Nephron (organoid): ENCODE measurements at regions not wholly inside any gene's neighbourhood (a gene's known extent, or its start where the extent isn't known, plus 50 kb on each side); places are given as distances from the start of the nearest gene placed in this dataset.

Experiments used
- H3K27ac Mint-ChIP-seq, 3 experiments: 2 replicates each; pipeline ENCODE4 v1.8.0; 2020; ENCODE audit warnings: mixed read lengths in 3 of 3, mild to moderate bottlenecking in 2 of 3, moderate library complexity in 1 of 3
- H3K27me3 Mint-ChIP-seq: 2 replicates; pipeline ENCODE4 v1.8.0; 2021; ENCODE audit warnings: low read depth, mild to moderate bottlenecking, moderate library complexity, mixed read lengths
- H3K36me3 Mint-ChIP-seq: 2 replicates; pipeline ENCODE4 v1.8.0; 2020; ENCODE audit warnings: low read depth, mixed read lengths
- H3K4me1 Mint-ChIP-seq: 2 replicates; pipeline ENCODE4 v1.8.0; 2020; ENCODE audit warnings: mixed read lengths
- H3K4me3 Mint-ChIP-seq, 3 experiments: 2 replicates each; pipeline ENCODE4 v1.8.0; 2020; ENCODE audit warnings: mild to moderate bottlenecking in 3 of 3, mixed read lengths in 3 of 3, moderate library complexity in 2 of 3
- H3K9me3 Mint-ChIP-seq: 2 replicates; pipeline ENCODE4 v1.8.0; 2020; ENCODE audit warnings: mixed read lengths
- TF ChIP-seq, protein P1 (sequence below), 3 experiments: fragments of 200-600 bp; sonication (generic); IDR thresholded peaks; one replicate each; pipeline ENCODE4 v1.5.0; 2021; ENCODE audit warnings: antibody characterized with exemption in 3 of 3; ENCODE audit not compliant: unreplicated experiment in 3 of 3

DNA sequence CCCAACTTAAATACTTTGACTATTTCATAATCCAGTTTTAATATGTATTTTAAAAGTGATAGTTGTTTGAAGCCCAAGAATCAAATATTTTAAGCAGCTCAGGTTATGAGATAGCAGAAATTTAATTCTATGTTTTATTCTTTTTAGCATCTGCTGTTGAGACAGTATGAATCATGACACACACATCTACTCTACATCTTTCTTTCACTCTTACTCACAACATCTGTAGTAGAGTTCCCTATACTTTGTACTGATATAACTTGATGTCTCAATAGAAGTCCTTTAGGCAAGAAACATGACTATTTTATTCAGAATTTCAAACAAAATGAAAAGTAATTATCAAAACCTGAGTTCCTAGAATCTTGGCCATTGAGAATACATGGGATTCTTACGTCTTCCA, 187.9 kb upstream of the GNPDA2 start:
- Mint-ChIP-seq H3K36me3 (no peaks in the 10 kb centered on the region), H3K4me1 (peaks cover 7% of the 10 kb centered on the region), H3K27ac (no peak overlapping the region), H3K9me3 (no peaks in the 10 kb centered on the region), H3K27me3 (no peaks in the 10 kb centered on the region), H3K4me3 (no peak overlapping the region)
- TF ChIP-seq, protein P1, sequence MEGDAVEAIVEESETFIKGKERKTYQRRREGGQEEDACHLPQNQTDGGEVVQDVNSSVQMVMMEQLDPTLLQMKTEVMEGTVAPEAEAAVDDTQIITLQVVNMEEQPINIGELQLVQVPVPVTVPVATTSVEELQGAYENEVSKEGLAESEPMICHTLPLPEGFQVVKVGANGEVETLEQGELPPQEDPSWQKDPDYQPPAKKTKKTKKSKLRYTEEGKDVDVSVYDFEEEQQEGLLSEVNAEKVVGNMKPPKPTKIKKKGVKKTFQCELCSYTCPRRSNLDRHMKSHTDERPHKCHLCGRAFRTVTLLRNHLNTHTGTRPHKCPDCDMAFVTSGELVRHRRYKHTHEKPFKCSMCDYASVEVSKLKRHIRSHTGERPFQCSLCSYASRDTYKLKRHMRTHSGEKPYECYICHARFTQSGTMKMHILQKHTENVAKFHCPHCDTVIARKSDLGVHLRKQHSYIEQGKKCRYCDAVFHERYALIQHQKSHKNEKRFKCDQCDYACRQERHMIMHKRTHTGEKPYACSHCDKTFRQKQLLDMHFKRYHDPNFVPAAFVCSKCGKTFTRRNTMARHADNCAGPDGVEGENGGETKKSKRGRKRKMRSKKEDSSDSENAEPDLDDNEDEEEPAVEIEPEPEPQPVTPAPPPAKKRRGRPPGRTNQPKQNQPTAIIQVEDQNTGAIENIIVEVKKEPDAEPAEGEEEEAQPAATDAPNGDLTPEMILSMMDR (IDR thresholded peaks at IDR 0.05; ENCODE audit: unreplicated experiment in 3 of 3): no peak

- Mint-ChIP-seq H3K27me3 (no peaks in the 10 kb centered on the region), H3K36me3 (no peaks in the 10 kb centered on the region), H3K9me3 (no peaks in the 10 kb centered on the region), H3K27ac (no peak overlapping the region), H3K4me3 (no peak overlapping the region), H3K4me1 (peaks cover 7% of the 10 kb centered on the region)
- TF ChIP-seq, protein P1 (IDR thresholded peaks at IDR 0.05; ENCODE audit: unreplicated experiment in 3 of 3): no peak
Measured at GRCh38 chr4:44912980-44913379, 186.6 kb upstream of the GNPDA2 start.

DNA sequence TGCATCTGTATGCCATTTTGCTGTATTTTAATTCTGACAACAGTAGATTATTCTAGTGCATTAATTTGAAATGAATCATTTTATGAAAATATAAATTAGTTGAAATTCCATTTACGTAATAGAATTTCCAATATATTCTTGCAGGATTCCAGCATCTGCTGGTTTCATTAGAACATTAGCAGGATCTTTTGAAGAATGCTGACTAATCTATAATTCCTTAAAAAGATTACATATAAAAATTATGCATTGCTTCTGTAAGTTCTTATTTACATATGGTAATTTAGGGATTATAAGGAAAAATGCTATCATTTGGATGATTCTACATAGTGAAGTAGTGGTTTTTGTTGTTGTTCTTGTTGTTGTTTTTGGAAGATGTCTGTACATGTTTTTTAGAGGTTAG, 182.2 kb upstream of the GNPDA2 start:
- TF ChIP-seq, protein P1 (IDR thresholded peaks at IDR 0.05; ENCODE audit: unreplicated experiment in 3 of 3): no peak
- Mint-ChIP-seq H3K4me1 (no peaks in the 10 kb centered on the region), H3K27me3 (no peaks in the 10 kb centered on the region), H3K27ac (no peak overlapping the region), H3K4me3 (no peak overlapping the region), H3K36me3 (no peaks in the 10 kb centered on the region), H3K9me3 (no peaks in the 10 kb centered on the region)

DNA sequence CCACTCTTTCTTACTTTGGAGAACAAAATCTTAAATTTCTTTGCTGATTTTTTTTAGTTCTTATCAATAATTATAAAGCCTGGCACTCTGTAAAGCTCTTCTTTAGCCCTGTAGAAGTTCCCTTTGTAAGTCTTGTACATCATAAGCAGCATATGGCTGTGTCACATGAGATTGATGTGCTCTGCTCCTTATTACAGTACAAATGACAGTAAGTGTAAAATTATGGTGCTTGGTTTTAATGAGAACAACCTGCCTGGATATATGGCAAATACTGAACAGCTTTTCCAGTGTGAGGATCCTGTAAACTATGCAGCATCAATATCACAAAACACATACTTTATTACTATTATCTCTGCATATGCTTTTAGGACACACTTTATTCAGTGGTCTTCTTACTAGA, 145.9 kb upstream of the GNPDA2 start:
- H3K9me3 Mint-ChIP-seq: no peaks in the 10 kb centered on the region
- H3K27ac Mint-ChIP-seq: no peak overlapping the region
- H3K36me3 Mint-ChIP-seq: no peaks in the 10 kb centered on the region
- TF ChIP-seq, protein P1 (IDR thresholded peaks at IDR 0.05; ENCODE audit: unreplicated experiment in 3 of 3): no peak
- H3K27me3 Mint-ChIP-seq: peaks cover 3% of the 10 kb centered on the region
- no peaks in the 10 kb centered on the region for H3K4me1 Mint-ChIP-seq
- H3K4me3 Mint-ChIP-seq: no peak overlapping the region

- TF ChIP-seq, protein P1 (IDR thresholded peaks at IDR 0.05; ENCODE audit: unreplicated experiment in 3 of 3): no peak
- no peaks in the 10 kb centered on the region for H3K4me1 Mint-ChIP-seq
- no peak overlapping the region for H3K27ac Mint-ChIP-seq
- no peaks in the 10 kb centered on the region for H3K36me3 Mint-ChIP-seq
- H3K27me3 Mint-ChIP-seq: peaks cover 3% of the 10 kb centered on the region
- no peaks in the 10 kb centered on the region for H3K9me3 Mint-ChIP-seq
- H3K4me3 Mint-ChIP-seq: no peak overlapping the region
Measured at GRCh38 chr4:44871133-44871532, 144.8 kb upstream of the GNPDA2 start.

DNA sequence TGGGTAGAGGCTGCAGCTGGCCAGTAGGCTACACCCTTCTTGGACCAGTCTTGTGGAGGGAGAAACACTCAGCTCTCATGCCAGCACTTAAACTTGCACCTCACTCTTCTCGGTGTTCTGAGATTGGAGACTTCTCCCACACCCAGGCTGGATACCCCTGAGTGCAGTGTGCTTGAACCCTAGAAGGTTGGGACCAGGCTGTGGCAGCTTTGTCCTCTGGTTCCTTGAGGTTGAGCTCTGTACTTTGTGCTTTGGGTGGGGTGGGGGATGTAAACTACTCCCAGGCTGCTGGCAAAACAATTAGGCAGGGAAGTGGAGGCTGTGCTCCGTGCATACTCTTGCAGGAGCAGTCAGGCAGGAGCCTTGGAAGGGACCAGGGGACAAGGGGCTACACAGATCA, 143.6 kb upstream of the GNPDA2 start:
- TF ChIP-seq, protein P1 (IDR thresholded peaks at IDR 0.05; ENCODE audit: unreplicated experiment in 3 of 3): no peak
- Mint-ChIP-seq H3K9me3 (no peaks in the 10 kb centered on the region), H3K4me3 (no peak overlapping the region), H3K27ac (no peak overlapping the region), H3K36me3 (no peaks in the 10 kb centered on the region), H3K27me3 (peaks cover 3% of the 10 kb centered on the region), H3K4me1 (no peaks in the 10 kb centered on the region)
